GM21786 (cell line): ENCODE measurements at regions not wholly inside any gene's neighbourhood (a gene's known extent, or its start where the extent isn't known, plus 50 kb on each side); places are given as distances from the start of the nearest gene placed in this dataset.
A peak's percentile ranks its signal among the peaks of the same experiment; 100 is the strongest.
"Not testable (repeated sequence)": the region's sequence is repeated elsewhere in the genome, so short reads cannot be mapped to it uniquely, and the experiment has no call there.

ENCODE experiments used
- ATAC-seq: cut with Tn5 transposase; IDR thresholded peaks from one replicate; pipeline ENCODE4 v1.9.1; 2021; ENCODE audit not compliant: unreplicated experiment

DNA sequence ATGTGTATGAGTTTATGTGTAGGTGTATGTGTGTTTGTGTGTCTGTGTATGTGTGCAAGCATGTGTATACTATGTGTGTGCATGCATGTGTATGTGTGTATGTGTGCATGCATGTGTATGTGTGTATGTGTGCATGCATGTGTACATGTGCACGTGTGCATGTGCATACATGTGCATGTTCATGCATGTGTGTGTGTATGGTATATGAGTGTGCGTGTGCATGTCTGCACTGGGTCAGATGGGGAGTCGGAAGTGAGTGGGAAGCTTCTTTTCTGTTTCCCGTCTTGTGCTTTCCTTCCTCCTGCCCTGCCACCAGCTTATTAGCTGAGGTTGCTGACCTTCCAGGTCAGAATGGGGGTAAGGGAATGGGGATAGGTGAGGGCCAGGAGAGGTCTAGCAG is 174.7 kb downstream of the MAP2K4 start:
- ATAC-seq, result no peak

- no peak for ATAC-seq
Observed at GRCh38 chr17:12201294-12201880, 180.7 kb downstream of the MAP2K4 start.

- no peak for ATAC-seq
Observed at GRCh38 chr17:12209632-12210191, 189.0 kb downstream of the MAP2K4 start.

GRCh38 chr17:12220714-12221439 is 200.2 kb downstream of the MAP2K4 start:
- not testable (repeated sequence) for ATAC-seq

DNA sequence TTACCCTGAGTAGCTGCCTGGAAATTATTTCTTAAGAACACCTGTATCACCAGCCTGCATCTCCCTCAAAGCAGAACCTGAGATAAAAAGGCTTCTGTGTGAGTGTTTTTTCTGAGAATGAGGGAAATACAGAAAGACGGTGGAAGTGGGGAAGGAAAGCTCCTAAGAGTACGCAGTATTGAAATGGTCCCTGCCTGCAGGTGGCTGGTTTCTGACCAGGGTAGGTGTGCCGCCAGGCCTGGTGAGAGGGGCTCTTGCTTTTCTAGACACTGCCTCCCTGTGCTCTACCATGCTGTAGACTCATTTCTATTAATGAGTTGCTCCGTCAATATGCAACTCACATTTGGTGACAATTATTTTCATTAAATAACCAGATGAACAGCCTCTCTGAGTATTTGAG is 201.7 kb downstream of the MAP2K4 start:
- no peak for ATAC-seq

- no peak for ATAC-seq
Observed at GRCh38 chr17:12227547-12227946, 206.9 kb downstream of the MAP2K4 start.

DNA sequence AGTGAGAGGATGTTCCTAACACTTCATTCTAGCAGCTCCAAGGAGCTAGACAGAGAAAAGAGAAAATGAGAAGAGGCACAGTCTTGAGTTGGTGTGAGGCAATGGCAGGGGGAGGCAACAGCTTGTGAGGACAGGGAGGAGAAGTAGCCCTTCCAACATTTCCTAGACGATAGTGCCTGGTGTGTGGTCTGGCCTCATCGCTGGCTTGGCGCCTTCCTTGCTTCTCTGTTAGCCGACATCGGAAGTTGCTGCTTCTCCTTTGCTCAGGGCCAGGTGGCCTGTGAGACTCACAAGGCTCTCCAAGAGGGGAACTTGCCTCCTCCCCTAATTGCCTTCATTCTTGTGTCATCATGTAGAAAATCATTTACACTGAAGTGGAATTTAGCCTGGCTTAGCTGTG is 208.7 kb downstream of the MAP2K4 start:
- no peak for ATAC-seq

DNA sequence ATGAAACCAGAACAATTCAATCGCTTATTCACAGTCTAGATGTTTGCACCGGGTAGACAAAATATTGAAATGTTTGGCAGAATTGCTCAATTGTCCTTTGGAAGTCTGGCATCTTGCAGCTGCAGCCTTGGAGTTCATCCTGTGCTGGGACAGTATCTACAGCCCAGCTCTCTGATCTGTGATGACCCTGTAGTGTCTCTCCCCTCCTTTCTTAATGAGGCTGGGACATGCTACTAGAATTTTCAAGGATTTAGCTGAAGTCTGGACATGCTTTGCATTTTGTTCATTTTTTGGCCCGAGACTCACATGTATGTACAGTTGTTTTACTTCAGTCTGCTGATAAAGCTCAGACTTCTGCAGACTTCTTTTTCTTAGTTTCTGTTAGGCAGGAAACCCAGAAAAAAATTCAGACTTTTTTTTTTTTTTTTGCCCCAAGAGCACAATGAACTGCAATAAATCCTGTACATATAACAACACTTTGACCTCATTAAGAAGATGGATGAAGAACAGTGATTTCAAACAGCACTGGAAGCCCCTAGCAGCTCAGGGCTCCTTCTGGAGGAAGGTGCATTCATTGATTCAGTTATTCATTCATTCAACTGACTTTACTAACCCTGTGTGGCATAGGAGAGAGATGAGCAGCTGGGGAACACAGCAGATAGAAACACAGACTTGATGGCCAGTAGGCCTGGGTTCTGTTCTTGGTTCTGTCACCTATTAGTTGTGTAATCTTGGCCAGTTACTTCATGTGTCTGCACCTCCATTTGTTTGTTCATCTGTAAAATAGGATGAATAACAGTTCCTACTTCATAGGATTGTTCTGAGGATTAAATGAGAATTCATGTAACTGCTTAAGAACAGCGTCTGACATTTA is 210.0 kb downstream of the MAP2K4 start:
- ATAC-seq, result no peak

DNA sequence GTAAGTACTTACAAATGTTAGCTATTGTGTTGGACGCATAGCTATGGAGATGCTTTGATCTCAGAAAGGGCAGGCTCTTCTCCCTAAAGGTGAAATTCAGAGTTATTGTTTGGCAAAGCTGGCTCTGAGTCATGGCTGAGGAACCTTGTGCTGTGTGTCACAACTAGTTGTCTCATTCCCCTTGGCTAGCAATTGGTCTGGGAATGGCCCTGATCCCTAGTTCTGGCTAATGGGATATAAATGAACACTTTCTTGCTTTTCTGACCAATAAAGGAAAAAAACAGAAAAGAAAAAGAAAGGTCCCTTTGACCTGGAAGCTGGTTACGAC is 210.6 kb downstream of the MAP2K4 start:
- no peak for ATAC-seq

- not testable (repeated sequence) for ATAC-seq
Observed at GRCh38 chr17:12239021-12239420, 218.3 kb downstream of the MAP2K4 start.

DNA sequence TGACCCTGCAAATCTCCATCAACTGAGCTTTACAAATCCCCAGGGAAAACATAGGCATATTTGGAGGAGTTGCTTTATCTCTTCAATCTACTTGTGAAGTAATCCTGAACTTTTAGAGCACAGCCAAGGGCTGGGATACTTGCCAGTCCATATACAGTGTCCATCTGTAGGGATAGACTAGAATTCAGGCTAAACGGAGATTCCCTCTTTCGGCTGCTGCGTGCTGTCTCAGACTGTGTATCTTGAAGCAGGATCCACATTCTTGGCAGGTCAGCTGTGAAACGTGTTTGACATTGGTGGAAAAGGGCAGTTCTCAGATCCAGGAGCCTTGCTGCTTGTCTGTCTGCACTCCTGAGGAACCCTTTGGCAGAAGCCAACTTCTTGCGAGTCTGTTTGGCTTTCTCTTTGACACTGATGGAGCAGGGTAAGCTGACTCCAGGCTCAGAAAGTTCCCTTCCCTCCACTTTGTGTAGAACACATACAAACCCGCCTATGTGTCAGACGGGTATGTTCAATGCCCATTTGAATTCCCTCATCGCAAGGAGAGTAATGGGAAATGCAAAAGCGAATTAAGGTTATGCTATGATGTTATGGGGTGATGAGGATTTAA is 221.8 kb downstream of the MAP2K4 start:
- no peak for ATAC-seq

DNA sequence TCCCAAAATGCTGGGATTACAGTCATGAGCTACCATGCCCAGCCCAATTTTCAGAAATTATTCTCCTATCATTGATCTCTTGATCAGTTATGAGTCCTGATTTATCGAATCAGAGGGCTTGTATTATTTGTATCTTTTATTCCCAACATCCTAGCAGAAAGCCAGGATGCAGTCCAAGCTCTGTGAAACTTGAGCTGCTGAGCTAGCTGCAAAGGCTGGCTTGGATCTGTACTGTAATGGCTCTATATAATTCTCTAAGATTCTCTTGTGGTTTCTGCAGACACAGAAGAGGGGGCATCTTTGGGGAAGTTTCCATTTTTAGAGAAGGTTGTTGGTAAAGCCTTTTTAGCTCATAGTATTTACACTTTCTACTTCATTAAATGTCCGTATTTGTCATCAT is 227.1 kb downstream of the MAP2K4 start:
- no peak for ATAC-seq

GRCh38 chr17:12250973-12251372 is 230.3 kb downstream of the MAP2K4 start:
- peak; percentile 47 for ATAC-seq

- no peak for ATAC-seq
Observed at GRCh38 chr17:12252462-12252861, 231.8 kb downstream of the MAP2K4 start.

GRCh38 chr17:12254460-12254859 is 233.8 kb downstream of the MAP2K4 start:
- ATAC-seq, result no peak

GRCh38 chr17:12256380-12256995 is 235.8 kb downstream of the MAP2K4 start:
- no peak for ATAC-seq

DNA sequence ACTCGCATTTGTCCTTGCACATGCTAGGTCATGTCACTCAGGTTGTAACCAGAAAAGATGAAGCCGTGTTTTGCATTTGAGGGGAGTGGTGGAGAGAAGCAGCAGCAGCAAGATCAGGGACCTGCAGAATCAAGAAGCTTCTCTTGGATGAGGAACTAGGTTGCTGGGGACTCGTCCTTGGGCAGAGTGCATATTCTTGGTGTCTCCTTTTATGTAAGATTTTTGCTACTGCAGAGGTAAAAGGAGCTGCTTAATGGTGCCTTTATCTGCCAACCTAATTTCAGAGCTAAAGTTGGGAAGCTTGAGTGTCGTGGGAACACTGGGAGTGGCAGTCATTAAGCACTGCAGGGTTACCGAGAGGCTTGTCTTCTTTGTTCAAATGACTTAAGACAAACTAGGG is 236.5 kb downstream of the MAP2K4 start:
- no peak for ATAC-seq

DNA sequence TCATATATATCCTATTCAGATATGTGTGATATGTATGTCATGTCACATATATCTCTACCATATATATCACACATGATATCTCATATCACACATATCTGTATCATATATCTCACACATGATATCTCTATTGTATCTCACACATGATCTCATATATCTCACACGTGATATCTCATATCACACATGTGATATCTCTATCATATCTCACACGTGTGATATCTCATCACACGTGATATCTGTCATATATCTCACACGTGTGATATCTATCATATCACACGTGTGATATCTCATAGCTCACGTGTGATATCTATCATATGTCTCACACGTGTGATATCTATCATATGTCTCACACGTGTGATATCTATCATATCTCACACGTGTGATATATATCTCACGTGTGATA is 240.7 kb downstream of the MAP2K4 start:
- ATAC-seq, result no peak

- ATAC-seq, result no peak
Observed at GRCh38 chr17:12269751-12270150, 249.1 kb downstream of the MAP2K4 start.

GRCh38 chr17:12277827-12278226 is 257.1 kb downstream of the MAP2K4 start:
- no peak for ATAC-seq

DNA sequence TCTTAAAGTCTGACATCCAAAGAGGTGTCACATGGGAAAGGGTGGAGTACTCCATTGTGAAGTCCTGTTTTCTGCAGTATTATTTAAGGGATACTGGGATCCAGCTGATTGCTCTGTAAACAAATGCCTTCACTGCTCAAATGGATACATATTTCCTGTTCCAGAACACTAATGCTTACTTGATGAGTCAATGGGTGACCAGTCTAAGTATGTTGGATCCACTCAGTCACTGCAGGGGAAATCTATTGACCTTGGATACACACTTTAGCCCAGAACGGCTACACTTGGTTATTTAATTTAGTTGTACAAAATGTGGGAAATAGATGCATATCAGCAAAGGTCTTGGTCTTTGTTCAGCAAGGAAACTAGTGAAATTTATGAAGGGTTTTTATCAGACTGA is 261.4 kb downstream of the MAP2K4 start:
- ATAC-seq, result no peak
